Activated CD8-positive, alpha-beta T cell treated with anti-CD3 and anti-CD28 coated beads for 36 hours (primary cell): ENCODE measurements at regions not wholly inside any gene's neighbourhood (a gene's known extent, or its start where the extent isn't known, plus 50 kb on each side); places are given as distances from the start of the nearest gene placed in this dataset.

ENCODE experiments used
- ATAC-seq: fragments of 200-7000 bp; cut with Tn5 transposase; one replicate; pipeline ENCODE4 v1.10.0; 2021; ENCODE audit warnings: mild to moderate bottlenecking, moderate library complexity
- CTCF ChIA-PET: fragments of 350-600 bp; sonication (Branson Sonifier 250); formaldehyde crosslinking; loops from one replicate; lab custom pipeline; 2021; ENCODE audit warnings: antibody characterized with exemption; lab: Charles Lee
- POLR2A ChIA-PET: fragments of 350-600 bp; sonication (Branson Sonifier 250); formaldehyde crosslinking; loops from one replicate; lab custom pipeline; 2021; ENCODE audit warnings: antibody characterized with exemption; lab: Charles Lee
- DNase-seq: peaks from one replicate; pipeline ENCODE4 v3.0.0-alpha.2; 2020
- H3K27ac Mint-ChIP-seq: one replicate; pipeline ENCODE4 v1.8.0; 2021; ENCODE audit warnings: mild to moderate bottlenecking, mixed read lengths
- H3K27me3 Mint-ChIP-seq: one replicate; pipeline ENCODE4 v1.8.0; 2021; ENCODE audit warnings: mixed read lengths
- H3K36me3 Mint-ChIP-seq: one replicate; pipeline ENCODE4 v1.8.0; 2021; ENCODE audit warnings: low read depth, mixed read lengths
- H3K4me1 Mint-ChIP-seq: one replicate; pipeline ENCODE4 v1.8.0; 2021; ENCODE audit warnings: low read depth, mixed read lengths
- H3K4me3 Mint-ChIP-seq: one replicate; pipeline ENCODE4 v1.8.0; 2021; ENCODE audit warnings: mild to moderate bottlenecking, moderate library complexity, mixed read lengths
- H3K9me3 Mint-ChIP-seq: one replicate; pipeline ENCODE4 v1.8.0; 2021; ENCODE audit warnings: mixed read lengths
- CTCF ChIP-seq: fragments of 200-600 bp; IDR thresholded peaks from one replicate; pipeline ENCODE4 v1.8.0; 2022; ENCODE audit warnings: antibody characterized with exemption, mild to moderate bottlenecking
- intact Hi-C: fragments of 100-400 bp; cut with micrococcal nuclease; formaldehyde crosslinking; loops from one replicate; pipeline ENCODE4 v1.10.0; 2022

- TF ChIP-seq CTCF: no peak
- H3K27ac Mint-ChIP-seq: no peak overlapping the region
- ChIA-PET CTCF (no interaction called here), POLR2A (no interaction called here)
- no peaks in the 10 kb centered on the region for H3K27me3 Mint-ChIP-seq
- no peaks in the 10 kb centered on the region for H3K36me3 Mint-ChIP-seq
- H3K9me3 Mint-ChIP-seq: peaks cover 12% of the 10 kb centered on the region
- H3K4me3 Mint-ChIP-seq: no peak overlapping the region
- ATAC-seq (no peak), DNase-seq (no peak)
- H3K4me1 Mint-ChIP-seq: no peaks in the 10 kb centered on the region
- intact Hi-C loops: no loop called here
Measured at GRCh38 chr14:83828406-83828805, 1701.5 kb upstream of the FLRT2 start.

GRCh38 chr14:83830316-83830715 is 1699.6 kb upstream of the FLRT2 start:
- TF ChIP-seq CTCF: no peak
- POLR2A ChIA-PET: no interaction called here
- ATAC-seq (no peak), DNase-seq (no peak)
- intact Hi-C loops: no loop called here
- Mint-ChIP-seq H3K27me3 (no peaks in the 10 kb centered on the region), H3K9me3 (peaks cover 12% of the 10 kb centered on the region), H3K4me1 (no peaks in the 10 kb centered on the region), H3K4me3 (no peak overlapping the region), H3K27ac (no peak overlapping the region), H3K36me3 (no peaks in the 10 kb centered on the region)
- CTCF ChIA-PET: no interaction called here

GRCh38 chr14:83838226-83838625 is 1691.7 kb upstream of the FLRT2 start:
- Mint-ChIP-seq H3K4me3 (no peak overlapping the region), H3K27me3 (no peaks in the 10 kb centered on the region), H3K4me1 (no peaks in the 10 kb centered on the region), H3K27ac (no peak overlapping the region), H3K36me3 (no peaks in the 10 kb centered on the region), H3K9me3 (peaks cover 8% of the 10 kb centered on the region)
- intact Hi-C loops: no loop called here
- no peak for TF ChIP-seq CTCF
- ChIA-PET CTCF (no interaction called here), POLR2A (no interaction called here)
- DNase-seq (no peak), ATAC-seq (no peak)

GRCh38 chr14:83842547-83842946 is 1687.4 kb upstream of the FLRT2 start:
- no peak for TF ChIP-seq CTCF

GRCh38 chr14:83847102-83847501 is 1682.8 kb upstream of the FLRT2 start:
- no peak for TF ChIP-seq CTCF
- no peak for DNase-seq
- ATAC-seq: no peak
- peaks cover 6% of the 10 kb centered on the region for H3K9me3 Mint-ChIP-seq
- H3K4me1 Mint-ChIP-seq: no peaks in the 10 kb centered on the region
- no peak overlapping the region for H3K4me3 Mint-ChIP-seq
- H3K36me3 Mint-ChIP-seq: no peaks in the 10 kb centered on the region
- ChIA-PET POLR2A (no interaction called here), CTCF (no interaction called here)
- intact Hi-C loops: no loop called here
- H3K27ac Mint-ChIP-seq: no peak overlapping the region
- no peaks in the 10 kb centered on the region for H3K27me3 Mint-ChIP-seq

More at GRCh38 chr14:83842547-83842946, 1687.4 kb upstream of the FLRT2 start:
- intact Hi-C loops: no loop called here
- Mint-ChIP-seq H3K4me1 (no peaks in the 10 kb centered on the region), H3K9me3 (peaks cover 8% of the 10 kb centered on the region), H3K36me3 (no peaks in the 10 kb centered on the region), H3K27ac (no peak overlapping the region), H3K27me3 (no peaks in the 10 kb centered on the region), H3K4me3 (no peak overlapping the region)
- ATAC-seq (no peak), DNase-seq (no peak)
- CTCF ChIA-PET: no interaction called here
- POLR2A ChIA-PET: no interaction called here
